Liver (tissue), 7 donors: ENCODE measurements at regions not wholly inside any gene's neighbourhood (a gene's known extent, or its start where the extent isn't known, plus 50 kb on each side); places are given as distances from the start of the nearest gene placed in this dataset.
"Not testable (repeated sequence)": the region's sequence is repeated elsewhere in the genome, so short reads cannot be mapped to it uniquely, and the experiment has no call there.

ENCODE experiments used
- DNase-seq: peaks from one replicate; pipeline ENCODE4 v3.0.0-alpha.2; 2017; ENCODE audit warnings: low spot score
- H3K27ac ChIP-seq, 2 donors: one replicate each; pipeline ENCODE4 v1.7.0; 2013; ENCODE audit warnings: inconsistent platforms in 2 of 2, low read length in 2 of 2, control low read depth in 1 of 2, low read depth in 1 of 2, mild to moderate bottlenecking in 1 of 2
- H3K27me3 ChIP-seq, 4 donors: one replicate each; pipeline versions ENCODE4 v1.6.1 to v1.7.0; 2013; ENCODE audit warnings: low read length in 3 of 4, inconsistent platforms in 1 of 4, mild to moderate bottlenecking in 1 of 4, moderate library complexity in 1 of 4; ENCODE audit not compliant: control insufficient read depth in 4 of 4, insufficient read depth in 4 of 4
- H3K36me3 ChIP-seq, 4 donors: one replicate each; pipeline versions ENCODE4 v1.6.1 to v1.7.0; 2013; ENCODE audit warnings: low read length in 3 of 4, mild to moderate bottlenecking in 3 of 4, low read depth in 1 of 4, moderate library complexity in 1 of 4; ENCODE audit not compliant: control insufficient read depth in 4 of 4, insufficient read depth in 3 of 4
- H3K4me1 ChIP-seq, 4 donors: one replicate each; pipeline versions ENCODE4 v1.6.1 to v1.7.0; 2013; ENCODE audit warnings: low read length in 3 of 4, mild to moderate bottlenecking in 3 of 4, moderate library complexity in 1 of 4; ENCODE audit not compliant: control insufficient read depth in 4 of 4, insufficient read depth in 4 of 4
- H3K4me3 ChIP-seq, 3 donors: one replicate each; pipeline versions ENCODE4 v1.6.1 to v1.7.0; 2013; ENCODE audit warnings: low read length in 3 of 3, control low read depth in 1 of 3, low read depth in 1 of 3, mild to moderate bottlenecking in 1 of 3
- H3K9ac ChIP-seq, 2 donors: one replicate each; pipeline ENCODE4 v1.7.0; 2013; ENCODE audit warnings: low read length in 2 of 2, mild to moderate bottlenecking in 2 of 2, moderate library complexity in 2 of 2, control low read depth in 1 of 2, low read depth in 1 of 2
- H3K9me3 ChIP-seq, 4 donors: one replicate each; pipeline versions ENCODE4 v1.6.1 to v1.7.0; 2013; ENCODE audit warnings: low read length in 3 of 4; ENCODE audit not compliant: control insufficient read depth in 4 of 4
- ATF3 ChIP-seq: IDR thresholded peaks from 2 replicates; pipeline ENCODE4 v1.6.1; 2016; ENCODE audit warnings: antibody characterized with exemption
- EGR1 ChIP-seq, 2 donors: IDR thresholded peaks; 2 replicates each; pipeline ENCODE4 v1.6.1; 2016 to 2018; ENCODE audit warnings: antibody characterized with exemption in 2 of 2, low read depth in 2 of 2
- FOXA1 ChIP-seq: IDR thresholded peaks from 2 replicates; pipeline ENCODE4 v1.6.1; 2016; ENCODE audit warnings: antibody characterized with exemption
- FOXA2 ChIP-seq: IDR thresholded peaks from 2 replicates; pipeline ENCODE4 v1.6.1; 2016; ENCODE audit warnings: antibody characterized with exemption
- GABPA ChIP-seq, 2 donors: IDR thresholded peaks in 1 of 2; conservative IDR thresholded peaks in 1 of 2; 2 replicates each; pipeline ENCODE4 v1.6.1; 2016; ENCODE audit warnings: antibody characterized with exemption in 2 of 2, mild to moderate bottlenecking in 1 of 2, moderate library complexity in 1 of 2
- HNF4G ChIP-seq: IDR thresholded peaks from 2 replicates; pipeline ENCODE4 v1.6.1; 2016; ENCODE audit warnings: antibody characterized with exemption
- JUND ChIP-seq, 2 donors: IDR thresholded peaks; 2 replicates each; pipeline ENCODE4 v1.6.1; 2016; ENCODE audit warnings: antibody characterized with exemption in 2 of 2
- MAX ChIP-seq: IDR thresholded peaks from 2 replicates; pipeline ENCODE4 v1.6.1; 2016; ENCODE audit warnings: antibody characterized with exemption
- NR2F2 ChIP-seq: IDR thresholded peaks from 2 replicates; pipeline ENCODE4 v1.6.1; 2016; ENCODE audit warnings: antibody characterized with exemption
- RAD21 ChIP-seq, 2 donors: IDR thresholded peaks; 2 replicates each; pipeline ENCODE4 v1.6.1; 2016; ENCODE audit warnings: antibody characterized with exemption in 2 of 2, mild to moderate bottlenecking in 2 of 2
- REST ChIP-seq: IDR thresholded peaks from 2 replicates; pipeline ENCODE4 v1.6.1; 2016; ENCODE audit warnings: antibody characterized with exemption, mild to moderate bottlenecking
- RXRA ChIP-seq, 2 donors: IDR thresholded peaks; 2 replicates each; pipeline ENCODE4 v1.6.1; 2017 to 2018; ENCODE audit warnings: antibody characterized with exemption in 2 of 2, mild to moderate bottlenecking in 1 of 2
- SP1 ChIP-seq: IDR thresholded peaks from 2 replicates; pipeline ENCODE4 v1.6.1; 2018; ENCODE audit warnings: antibody characterized with exemption, mild to moderate bottlenecking
- TAF1 ChIP-seq: conservative IDR thresholded peaks from 2 replicates; pipeline ENCODE4 v1.6.1; 2016; ENCODE audit warnings: antibody characterized with exemption, mild to moderate bottlenecking
- YY1 ChIP-seq: IDR thresholded peaks from 2 replicates; pipeline ENCODE4 v1.6.1; 2016; ENCODE audit warnings: antibody characterized with exemption, mild to moderate bottlenecking
- WGBS: extraction: QIAGEN DNeasy Blood & Tissue Kit; methylation state at CpG from one replicate; pipeline ENCODE4 v1.1.7; 2013; 5-methylcytosine and 5-hydroxymethylcytosine counted together
- donor health status: healthy.
- donor health status: healthy.
- donor health status: healthy.
- donor health status: healthy.

GRCh38 chr13:39930544-39931444 lies 275.3 kb downstream of the COG6 start:
- TF ChIP-seq REST, result no peak
- TF ChIP-seq SP1, result no peak
- TF ChIP-seq GABPA (IDR thresholded peaks at IDR 0.05 in 1 of 2, conservative IDR thresholded peaks at IDR 0.05 in 1 of 2), result no peak
- no peak for TF ChIP-seq RXRA (IDR thresholded peaks at IDR 0.05)
- TF ChIP-seq HNF4G, result no peak
- TF ChIP-seq FOXA1, result no peak
- no peak for TF ChIP-seq YY1
- no peak for TF ChIP-seq ATF3
- TF ChIP-seq RAD21 (IDR thresholded peaks at IDR 0.05), result no peak
- H3K27ac ChIP-seq, result no peak overlapping the region

GRCh38 chr13:39931505-39931904 lies 276.0 kb downstream of the COG6 start:
- DNase-seq, result no peak
- Histone ChIP-seq H3K27ac (no peak overlapping the region), H3K4me1 (no peaks in the 10 kb centered on the region), H3K4me3 (no peak overlapping the region), H3K36me3 (no peaks in the 10 kb centered on the region), H3K9me3 (no peaks in the 10 kb centered on the region), H3K27me3 (no peaks in the 10 kb centered on the region), H3K9ac (no peak overlapping the region)
- 87% methylated on average over 2 of the region's 2 CpGs for WGBS
- TF ChIP-seq FOXA2 (no peak), SP1 (no peak), GABPA (IDR thresholded peaks at IDR 0.05 in 1 of 2, conservative IDR thresholded peaks at IDR 0.05 in 1 of 2) (no peak), RXRA (IDR thresholded peaks at IDR 0.05) (no peak), TAF1 (no peak), YY1 (no peak), FOXA1 (no peak), EGR1 (IDR thresholded peaks at IDR 0.05; ENCODE audit: low read depth in 2 of 2) (no peak), REST (no peak), NR2F2 (no peak), JUND (IDR thresholded peaks at IDR 0.05) (no peak), ATF3 (no peak), MAX (no peak)

More at GRCh38 chr13:39930544-39931444, 275.3 kb downstream of the COG6 start:
- no peaks in the 10 kb centered on the region for H3K36me3 ChIP-seq
- WGBS, result 81% methylated on average over 6 of the region's 6 CpGs
- peaks cover 0 to 3% (median 0%) of the 10 kb centered on the region in 4 donors for H3K27me3 ChIP-seq
- H3K4me3 ChIP-seq, result no peak overlapping the region
- DNase-seq, result no peak
- no peak overlapping the region for H3K9ac ChIP-seq
- peaks cover 0 to 1% (median 0%) of the 10 kb centered on the region in 4 donors for H3K9me3 ChIP-seq
- H3K4me1 ChIP-seq, result no peaks in the 10 kb centered on the region

GRCh38 chr13:39932514-39932913 lies 277.1 kb downstream of the COG6 start:
- H3K27me3 ChIP-seq, DNase-seq, H3K4me3 ChIP-seq, H3K9ac ChIP-seq, H3K9me3 ChIP-seq, H3K4me1 ChIP-seq, H3K27ac ChIP-seq, H3K36me3 ChIP-seq: not testable (repeated sequence)
- WGBS, result 85% methylated on average over 2 of the region's 2 CpGs
